ENCODE measurements at regions not wholly inside any gene's neighbourhood (a gene's known extent, or its start where the extent isn't known, plus 50 kb on each side); places are given as distances from the start of the nearest gene placed in this dataset.

GRCh38 chr20:19909725-19910124, 107.4 kb upstream of the NAA20 start:
- TF ChIP-seq GATA2 (IDR thresholded peaks at IDR 0.05; ENCODE audit: low read depth, low read length), result no peak
- no peak for TF ChIP-seq GATA3 (IDR thresholded peaks at IDR 0.05; ENCODE audit: low read depth, low read length)

Measured in SH-SY5Y (cell line).